GM23248 (cell line): ENCODE measurements at regions not wholly inside any gene's neighbourhood (a gene's known extent, or its start where the extent isn't known, plus 50 kb on each side); places are given as distances from the start of the nearest gene placed in this dataset.

ENCODE experiments used
- DNase-seq: peaks from one replicate; pipeline ENCODE4 v3.0.0-alpha.2; 2015
- H2AFZ ChIP-seq: fragments of 200-600 bp; sonication (generic); 2 replicates; pipeline ENCODE4 v1.6.1; 2016; ENCODE audit warnings: antibody characterized with exemption
- H3F3A ChIP-seq: fragments of 200-600 bp; sonication (generic); 2 replicates; pipeline ENCODE4 v1.6.1; 2016; ENCODE audit warnings: mild to moderate bottlenecking, antibody characterized with exemption, mixed run types; ENCODE audit not compliant: insufficient read depth
- H3K27ac ChIP-seq: fragments of 200-600 bp; sonication (generic); 2 replicates; pipeline ENCODE4 v1.5.1; 2016; ENCODE audit warnings: mild to moderate bottlenecking
- H3K27me3 ChIP-seq: fragments of 200-600 bp; sonication (generic); replicated peaks from 2 replicates; pipeline ENCODE4 v1.6.1; 2016; ENCODE audit warnings: mild to moderate bottlenecking; ENCODE audit not compliant: insufficient read depth
- H3K36me3 ChIP-seq: fragments of 200-600 bp; sonication (generic); 2 replicates; pipeline ENCODE4 v1.6.1; 2016; ENCODE audit warnings: low read depth, mild to moderate bottlenecking
- H3K4me1 ChIP-seq: fragments of 200-600 bp; sonication (generic); 2 replicates; pipeline ENCODE4 v1.6.1; 2016; ENCODE audit warnings: mild to moderate bottlenecking; ENCODE audit not compliant: insufficient read depth
- H3K4me2 ChIP-seq: fragments of 200-600 bp; sonication (generic); one replicate; pipeline ENCODE4 v1.6.1; 2016; ENCODE audit warnings: mild to moderate bottlenecking; ENCODE audit not compliant: unreplicated experiment
- H3K4me3 ChIP-seq: fragments of 200-600 bp; sonication (generic); 2 replicates; pipeline ENCODE4 v1.5.1; 2016; ENCODE audit warnings: mild to moderate bottlenecking
- H3K79me2 ChIP-seq: fragments of 200-600 bp; sonication (generic); 2 replicates; pipeline ENCODE4 v1.6.1; 2016; ENCODE audit warnings: mild to moderate bottlenecking; ENCODE audit not compliant: insufficient read depth
- H3K9ac ChIP-seq: fragments of 200-600 bp; sonication (generic); 2 replicates; pipeline ENCODE4 v1.6.1; 2016; ENCODE audit warnings: mild to moderate bottlenecking
- H3K9me2 ChIP-seq: fragments of 200-600 bp; sonication (generic); 2 replicates; pipeline ENCODE4 v1.6.1; 2016; ENCODE audit warnings: mixed run types, mild to moderate bottlenecking, moderate library complexity; ENCODE audit not compliant: insufficient read depth
- H3K9me3 ChIP-seq: fragments of 200-600 bp; sonication (generic); one replicate; pipeline ENCODE4 v1.6.1; 2017; ENCODE audit warnings: low read depth
- H4K20me1 ChIP-seq: fragments of 200-600 bp; sonication (generic); 2 replicates; pipeline ENCODE4 v1.6.0; 2016; ENCODE audit not compliant: insufficient read depth
- EZH2 ChIP-seq: fragments of 200-600 bp; sonication (generic); IDR thresholded peaks from 2 replicates; pipeline ENCODE4 v1.6.1; 2018; ENCODE audit warnings: antibody characterized with exemption, mild to moderate bottlenecking; ENCODE audit not compliant: insufficient read depth, poor library complexity, severe bottlenecking
- EZH2phosphoT487 ChIP-seq: fragments of 200-600 bp; sonication (generic); IDR thresholded peaks from 2 replicates; pipeline ENCODE4 v1.6.1; 2018; ENCODE audit warnings: antibody characterized with exemption, moderate library complexity, mild to moderate bottlenecking, low read depth; ENCODE audit not compliant: insufficient read depth
- WGBS, 2 experiments: methylation state at CpG; one replicate each; pipeline ENCODE4 v1.1.6; 2015 to 2017; ENCODE audit warnings: low lambda C conversion rate in 2 of 2, low coverage in 1 of 2; ENCODE audit errors: missing lambda C conversion rate in 2 of 2; 5-methylcytosine and 5-hydroxymethylcytosine counted together
- in situ Hi-C: fragments of 300-500 bp; cut with MboI; formaldehyde crosslinking; loops from 2 replicates; pipeline ENCODE4 v1.15.0; 2020

GRCh38 chr10:80709866-80710265 lies 172.2 kb downstream of the SH2D4B start:
- no peak overlapping the region for H2AFZ ChIP-seq
- no peaks in the 10 kb centered on the region for H3K27me3 ChIP-seq
- no peaks in the 10 kb centered on the region for H3K79me2 ChIP-seq
- no peak for TF ChIP-seq EZH2
- H3K27ac ChIP-seq: no peak overlapping the region
- H3K9me2 ChIP-seq: no peaks in the 10 kb centered on the region
- H3K4me1 ChIP-seq: no peaks in the 10 kb centered on the region
- H3K4me2 ChIP-seq: no peak overlapping the region
- in situ Hi-C loops: no loop called here
- 26 to 30% methylated on average over 5 of the region's 5 CpGs for WGBS, 2 experiments
- H3K9me3 ChIP-seq: no peaks in the 10 kb centered on the region
- no peaks in the 10 kb centered on the region for H4K20me1 ChIP-seq
- no peaks in the 10 kb centered on the region for H3K36me3 ChIP-seq
- no peak overlapping the region for H3K9ac ChIP-seq
- DNase-seq: no peak
- no peaks in the 10 kb centered on the region for H3F3A ChIP-seq
- H3K4me3 ChIP-seq: no peak overlapping the region

- no peaks in the 10 kb centered on the region for H3K36me3 ChIP-seq
- H3K4me2 ChIP-seq: no peak overlapping the region
- WGBS, 2 experiments: 34 to 35% methylated on average over 11 of the region's 11 CpGs
- no peak overlapping the region for H3K4me3 ChIP-seq
- TF ChIP-seq EZH2phosphoT487 (no peak), EZH2 (no peak)
- no peak overlapping the region for H3K9ac ChIP-seq
- H3K79me2 ChIP-seq: no peaks in the 10 kb centered on the region
- in situ Hi-C loops: no loop called here
- no peaks in the 10 kb centered on the region for H3K4me1 ChIP-seq
- no peak overlapping the region for H2AFZ ChIP-seq
- no peaks in the 10 kb centered on the region for H3K9me2 ChIP-seq
- no peaks in the 10 kb centered on the region for H4K20me1 ChIP-seq
- H3F3A ChIP-seq: no peaks in the 10 kb centered on the region
- no peak overlapping the region for H3K27ac ChIP-seq
- no peak for DNase-seq
- no peaks in the 10 kb centered on the region for H3K27me3 ChIP-seq
- no peaks in the 10 kb centered on the region for H3K9me3 ChIP-seq
Measured at GRCh38 chr10:80713398-80713928, 175.8 kb downstream of the SH2D4B start.

- Histone ChIP-seq H3K4me3 (no peak overlapping the region), H3F3A (no peaks in the 10 kb centered on the region), H3K4me1 (no peaks in the 10 kb centered on the region), H3K9me2 (no peaks in the 10 kb centered on the region), H3K36me3 (no peaks in the 10 kb centered on the region), H3K9me3 (no peaks in the 10 kb centered on the region), H2AFZ (no peak overlapping the region), H4K20me1 (no peaks in the 10 kb centered on the region), H3K4me2 (no peak overlapping the region), H3K27ac (no peak overlapping the region), H3K27me3 (no peaks in the 10 kb centered on the region), H3K79me2 (no peaks in the 10 kb centered on the region), H3K9ac (no peak overlapping the region)
- DNase-seq: no peak
- TF ChIP-seq EZH2 (no peak), EZH2phosphoT487 (no peak)
- in situ Hi-C loops: no loop called here
- 55 to 57% methylated on average over 11 of the region's 11 CpGs for WGBS, 2 experiments
Measured at GRCh38 chr10:80714566-80714965, 176.9 kb downstream of the SH2D4B start.

- no peak overlapping the region for H2AFZ ChIP-seq
- DNase-seq: no peak
- no peaks in the 10 kb centered on the region for H4K20me1 ChIP-seq
- H3K79me2 ChIP-seq: no peaks in the 10 kb centered on the region
- no peaks in the 10 kb centered on the region for H3K9me2 ChIP-seq
- no peaks in the 10 kb centered on the region for H3K36me3 ChIP-seq
- no peak overlapping the region for H3K9ac ChIP-seq
- no peak overlapping the region for H3K4me3 ChIP-seq
- no peak overlapping the region for H3K27ac ChIP-seq
- H3F3A ChIP-seq: no peaks in the 10 kb centered on the region
- 31 to 35% methylated on average over 3 of the region's 3 CpGs for WGBS, 2 experiments
- no peaks in the 10 kb centered on the region for H3K9me3 ChIP-seq
- TF ChIP-seq EZH2phosphoT487: no peak
- TF ChIP-seq EZH2: no peak
- in situ Hi-C loops: no loop called here
- no peaks in the 10 kb centered on the region for H3K27me3 ChIP-seq
- H3K4me1 ChIP-seq: no peaks in the 10 kb centered on the region
- no peak overlapping the region for H3K4me2 ChIP-seq
Measured at GRCh38 chr10:80718024-80718423, 180.3 kb downstream of the SH2D4B start.

GRCh38 chr10:80719935-80720334 lies 182.2 kb downstream of the SH2D4B start:
- Histone ChIP-seq H3K9me3 (no peaks in the 10 kb centered on the region), H3K9ac (no peak overlapping the region), H3K4me2 (no peak overlapping the region), H3K27ac (no peak overlapping the region), H3K36me3 (no peaks in the 10 kb centered on the region), H3K4me1 (no peaks in the 10 kb centered on the region), H3F3A (no peaks in the 10 kb centered on the region), H2AFZ (no peak overlapping the region), H3K27me3 (no peaks in the 10 kb centered on the region), H3K4me3 (no peak overlapping the region), H3K9me2 (no peaks in the 10 kb centered on the region), H4K20me1 (no peaks in the 10 kb centered on the region), H3K79me2 (no peaks in the 10 kb centered on the region)
- DNase-seq: no peak
- WGBS, 2 experiments: 15 to 20% methylated on average over 5 of the region's 5 CpGs
- in situ Hi-C loops: no loop called here
- no peak for TF ChIP-seq EZH2phosphoT487
- TF ChIP-seq EZH2: no peak
